Endodermal cell (in vitro differentiated cells): ENCODE measurements at regions not wholly inside any gene's neighbourhood (a gene's known extent, or its start where the extent isn't known, plus 50 kb on each side); places are given as distances from the start of the nearest gene placed in this dataset.

Experiments
- DNase-seq: peaks from one replicate; pipeline ENCODE4 v3.0.0-alpha.2; 2017
- H3K27ac ChIP-seq: 2 replicates; pipeline ENCODE4 v1.5.1; 2013; ENCODE audit warnings: mild to moderate bottlenecking, low read depth, low read length, moderate library complexity
- H3K27me3 ChIP-seq: 2 replicates; pipeline ENCODE4 v1.6.1; 2013; ENCODE audit warnings: mild to moderate bottlenecking, low read length, moderate library complexity; ENCODE audit not compliant: insufficient read depth, control insufficient read depth, poor library complexity, severe bottlenecking
- H3K36me3 ChIP-seq: 2 replicates; pipeline ENCODE4 v1.7.0; 2013; ENCODE audit warnings: mild to moderate bottlenecking, low read length, moderate library complexity; ENCODE audit not compliant: control insufficient read depth, insufficient read depth
- H3K4me1 ChIP-seq: one replicate; pipeline ENCODE4 v1.7.0; 2013; ENCODE audit warnings: low read length; ENCODE audit not compliant: control insufficient read depth, insufficient read depth
- H3K4me3 ChIP-seq: 2 replicates; pipeline ENCODE4 v1.5.1; 2013; ENCODE audit warnings: mild to moderate bottlenecking, low read length, moderate library complexity
- H3K9ac ChIP-seq: 2 replicates; pipeline ENCODE4 v1.6.1; 2013; ENCODE audit warnings: mild to moderate bottlenecking, low read length, moderate library complexity; ENCODE audit not compliant: poor library complexity, severe bottlenecking; ENCODE audit errors: extremely low read depth
- H3K9me3 ChIP-seq: 2 replicates; pipeline ENCODE4 v1.6.1; 2013; ENCODE audit warnings: mild to moderate bottlenecking, low read length, moderate library complexity; ENCODE audit not compliant: control insufficient read depth
- H3K27ac Mint-ChIP-seq: 2 replicates; pipeline ENCODE4 v1.8.0; 2020; ENCODE audit warnings: mixed read lengths
- H3K27me3 Mint-ChIP-seq: 2 replicates; pipeline ENCODE4 v1.8.0; 2021; ENCODE audit warnings: mild to moderate bottlenecking, mixed read lengths; ENCODE audit not compliant: insufficient read depth
- H3K36me3 Mint-ChIP-seq: 2 replicates; pipeline ENCODE4 v1.8.0; 2020; ENCODE audit warnings: low read depth, mixed read lengths
- H3K4me1 Mint-ChIP-seq: 2 replicates; pipeline ENCODE4 v1.8.0; 2020; ENCODE audit warnings: mixed read lengths
- H3K4me3 Mint-ChIP-seq: 2 replicates; pipeline ENCODE4 v1.8.0; 2020; ENCODE audit warnings: mild to moderate bottlenecking, moderate library complexity, mixed read lengths
- H3K9me3 Mint-ChIP-seq: 2 replicates; pipeline ENCODE4 v1.8.0; 2020; ENCODE audit warnings: mild to moderate bottlenecking, mixed read lengths
- CTCF ChIP-seq: fragments of 200-600 bp; sonication (generic); conservative IDR thresholded peaks from 2 replicates; pipeline ENCODE4 v1.5.0; 2021; ENCODE audit warnings: antibody characterized with exemption, mild to moderate bottlenecking
- WGBS, 2 experiments: methylation state at CpG; one replicate each; pipeline versions ENCODE4 v1.1.5 to v1.1.7; 2013; ENCODE audit warnings: missing lambda C conversion rate in 2 of 2, mixed read lengths in 1 of 2; ENCODE audit not compliant: insufficient coverage in 1 of 2, insufficient read length in 1 of 2; 5-methylcytosine and 5-hydroxymethylcytosine counted together

GRCh38 chr5:2998106-2998505 is 246.6 kb upstream of the IRX2 start:
- H3K27ac Mint-ChIP-seq: no peak overlapping the region
- H3K4me3 Mint-ChIP-seq: no peak overlapping the region
- no peak for TF ChIP-seq CTCF
- no peak overlapping the region for H3K4me3 ChIP-seq
- no peaks in the 10 kb centered on the region for H3K4me1 ChIP-seq
- H3K36me3 ChIP-seq: no peaks in the 10 kb centered on the region
- peaks cover 2% of the 10 kb centered on the region for H3K27me3 Mint-ChIP-seq
- no peaks in the 10 kb centered on the region for H3K36me3 Mint-ChIP-seq
- no peaks in the 10 kb centered on the region for H3K4me1 Mint-ChIP-seq
- no peaks in the 10 kb centered on the region for H3K27me3 ChIP-seq
- WGBS, 2 experiments: 91 to 100% methylated on average over 4 to 8 of the region's 8 CpGs
- peaks cover 10% of the 10 kb centered on the region for H3K9me3 Mint-ChIP-seq
- no peak overlapping the region for H3K9ac ChIP-seq
- H3K27ac ChIP-seq: no peak overlapping the region
- no peak for DNase-seq
- H3K9me3 ChIP-seq: peaks cover 5% of the 10 kb centered on the region

- H3K36me3 Mint-ChIP-seq: no peaks in the 10 kb centered on the region
- peaks cover 2% of the 10 kb centered on the region for H3K27me3 Mint-ChIP-seq
- no peak for TF ChIP-seq CTCF
- H3K4me3 ChIP-seq: no peak overlapping the region
- H3K9me3 ChIP-seq: peaks cover 5% of the 10 kb centered on the region
- H3K9me3 Mint-ChIP-seq: peaks cover 7% of the 10 kb centered on the region
- H3K4me3 Mint-ChIP-seq: no peak overlapping the region
- H3K27ac Mint-ChIP-seq: no peak overlapping the region
- no peak overlapping the region for H3K27ac ChIP-seq
- no peaks in the 10 kb centered on the region for H3K36me3 ChIP-seq
- no peak overlapping the region for H3K9ac ChIP-seq
- no peak for DNase-seq
- peaks cover under 1% of the 10 kb centered on the region for H3K4me1 Mint-ChIP-seq
- no peaks in the 10 kb centered on the region for H3K27me3 ChIP-seq
- no peaks in the 10 kb centered on the region for H3K4me1 ChIP-seq
- WGBS, 2 experiments: 67 to 79% methylated on average over 1 to 4 of the region's 4 CpGs
Observed at GRCh38 chr5:2997179-2997578, 245.7 kb upstream of the IRX2 start.

- H3K4me1 Mint-ChIP-seq: peaks cover 3% of the 10 kb centered on the region
- Histone ChIP-seq H3K4me1 (no peaks in the 10 kb centered on the region), H3K9ac (no peak overlapping the region), H3K4me3 (no peak overlapping the region), H3K27ac (no peak overlapping the region), H3K27me3 (no peaks in the 10 kb centered on the region), H3K36me3 (no peaks in the 10 kb centered on the region), H3K9me3 (peaks cover under 1% of the 10 kb centered on the region)
- TF ChIP-seq CTCF: no peak
- H3K27ac Mint-ChIP-seq: no peak overlapping the region
- peaks cover 3% of the 10 kb centered on the region for H3K9me3 Mint-ChIP-seq
- no peak for DNase-seq
- H3K36me3 Mint-ChIP-seq: no peaks in the 10 kb centered on the region
- 90 to 91% methylated on average over 3 to 9 of the region's 9 CpGs for WGBS, 2 experiments
- no peak overlapping the region for H3K4me3 Mint-ChIP-seq
- peaks cover 2% of the 10 kb centered on the region for H3K27me3 Mint-ChIP-seq
Observed at GRCh38 chr5:2996687-2997086, 245.2 kb upstream of the IRX2 start.
